GM12892 (cell line): ENCODE measurements at regions not wholly inside any gene's neighbourhood (a gene's known extent, or its start where the extent isn't known, plus 50 kb on each side); places are given as distances from the start of the nearest gene placed in this dataset.
"Not testable (repeated sequence)": the region's sequence is repeated elsewhere in the genome, so short reads cannot be mapped to it uniquely, and the experiment has no call there.

ENCODE experiments used
- POLR2A ChIP-seq: IDR thresholded peaks from 2 replicates; pipeline ENCODE4 v1.6.1; 2011; ENCODE audit warnings: low read depth, low read length, control low read depth
- POLR2AphosphoS5 ChIP-seq: IDR thresholded peaks from 2 replicates; pipeline ENCODE4 v1.6.1; 2011; ENCODE audit warnings: low read depth, low read length, control low read depth
- TAF1 ChIP-seq: IDR thresholded peaks from 2 replicates; pipeline ENCODE4 v1.6.1; 2011; ENCODE audit warnings: low read depth, mild to moderate bottlenecking, control low read depth, low read length, borderline replicate concordance

DNA sequence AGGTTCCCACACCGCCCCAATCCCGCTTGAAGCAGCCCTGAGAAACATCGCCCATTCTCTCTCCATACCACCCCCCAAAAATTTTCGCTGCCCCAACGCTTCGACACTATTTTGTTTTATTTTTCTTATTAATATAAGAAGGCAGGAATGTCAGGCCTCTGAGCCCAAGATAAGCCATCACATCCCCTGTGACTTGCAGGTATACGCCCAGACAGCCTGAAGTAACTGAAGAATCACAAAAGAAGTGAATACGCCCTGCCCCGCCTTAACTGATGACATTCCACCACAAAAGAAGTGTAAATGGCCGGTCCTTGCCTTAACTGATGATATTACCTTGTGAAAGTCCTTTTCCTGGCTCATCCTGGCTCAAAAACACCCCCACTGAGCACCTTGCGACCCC is 463.9 kb downstream of the AJAP1 start:
- not testable (repeated sequence) for TF ChIP-seq POLR2AphosphoS5, POLR2A, TAF1
